Parathyroid adenoma (tissue), 2 donors: ENCODE measurements at regions not wholly inside any gene's neighbourhood (a gene's known extent, or its start where the extent isn't known, plus 50 kb on each side); places are given as distances from the start of the nearest gene placed in this dataset.

Experiments
- H2AFZ ChIP-seq: fragments of 300-600 bp; sonication (generic); one replicate; pipeline ENCODE4 v1.7.0; 2017; ENCODE audit warnings: antibody characterized with exemption, mild to moderate bottlenecking
- H3K27ac ChIP-seq: fragments of 300-600 bp; sonication (generic); one replicate; pipeline ENCODE4 v1.7.0; 2017
- H3K27me3 ChIP-seq: fragments of 300-600 bp; sonication (generic); one replicate; pipeline ENCODE4 v1.7.0; 2017; ENCODE audit warnings: low read length; ENCODE audit not compliant: control insufficient read depth, insufficient read depth
- H3K36me3 ChIP-seq: fragments of 300-600 bp; sonication (generic); one replicate; pipeline ENCODE4 v1.7.0; 2017; ENCODE audit warnings: low read length; ENCODE audit not compliant: control insufficient read depth, insufficient read depth
- H3K4me1 ChIP-seq: fragments of 300-600 bp; sonication (generic); one replicate; pipeline ENCODE4 v1.7.0; 2017; ENCODE audit warnings: control low read depth
- H3K4me2 ChIP-seq: fragments of 300-600 bp; sonication (generic); one replicate; pipeline ENCODE4 v1.7.0; 2017; ENCODE audit warnings: low read length
- H3K4me3 ChIP-seq: fragments of 300-600 bp; sonication (generic); one replicate; pipeline ENCODE4 v1.7.0; 2017; ENCODE audit warnings: low read depth, low read length
- H3K79me2 ChIP-seq: fragments of 300-600 bp; sonication (generic); one replicate; pipeline ENCODE4 v1.7.0; 2017; ENCODE audit warnings: control low read depth
- H3K9ac ChIP-seq: fragments of 300-600 bp; sonication (generic); one replicate; pipeline ENCODE4 v1.7.0; 2017; ENCODE audit warnings: mild to moderate bottlenecking
- H3K9me3 ChIP-seq: fragments of 300-600 bp; sonication (generic); one replicate; pipeline ENCODE4 v1.7.0; 2017; ENCODE audit warnings: low read length; ENCODE audit not compliant: control insufficient read depth
- TF ChIP-seq, protein P1 (sequence below): fragments of 300-600 bp; sonication (generic); IDR thresholded peaks from one replicate; pipeline ENCODE4 v1.7.0; 2017; ENCODE audit warnings: antibody characterized with exemption, mild to moderate bottlenecking
- donor health status: primary hyperparathyroidism.

DNA sequence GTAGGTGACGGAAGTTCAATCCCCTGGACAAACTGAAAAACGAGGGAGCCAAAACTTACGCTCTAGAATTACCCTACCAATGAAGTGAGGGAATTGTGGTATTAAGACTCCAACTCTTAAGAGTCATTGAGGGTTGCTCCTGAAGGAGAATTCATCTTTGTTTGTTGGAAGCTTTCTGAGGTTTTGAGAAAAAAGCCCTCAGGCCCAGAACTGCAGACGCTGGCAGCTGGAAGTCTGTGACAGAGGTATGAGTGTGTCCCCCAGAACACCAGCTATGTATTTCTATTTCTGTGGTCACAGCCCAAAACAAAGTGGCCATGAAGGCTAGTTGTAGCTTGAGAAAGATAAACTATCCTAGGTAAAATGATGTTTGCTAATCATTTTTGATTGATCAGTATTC lies 438.8 kb upstream of the B3GALT2 start:
- Histone ChIP-seq H3K27me3 (no peaks in the 10 kb centered on the region), H3K4me1 (no peaks in the 10 kb centered on the region), H3K79me2 (no peaks in the 10 kb centered on the region), H3K4me2 (no peak overlapping the region), H3K36me3 (no peaks in the 10 kb centered on the region), H3K4me3 (no peak overlapping the region), H3K9ac (no peak overlapping the region), H3K27ac (no peak overlapping the region), H2AFZ (no peak overlapping the region), H3K9me3 (no peaks in the 10 kb centered on the region)
- TF ChIP-seq, protein P1, sequence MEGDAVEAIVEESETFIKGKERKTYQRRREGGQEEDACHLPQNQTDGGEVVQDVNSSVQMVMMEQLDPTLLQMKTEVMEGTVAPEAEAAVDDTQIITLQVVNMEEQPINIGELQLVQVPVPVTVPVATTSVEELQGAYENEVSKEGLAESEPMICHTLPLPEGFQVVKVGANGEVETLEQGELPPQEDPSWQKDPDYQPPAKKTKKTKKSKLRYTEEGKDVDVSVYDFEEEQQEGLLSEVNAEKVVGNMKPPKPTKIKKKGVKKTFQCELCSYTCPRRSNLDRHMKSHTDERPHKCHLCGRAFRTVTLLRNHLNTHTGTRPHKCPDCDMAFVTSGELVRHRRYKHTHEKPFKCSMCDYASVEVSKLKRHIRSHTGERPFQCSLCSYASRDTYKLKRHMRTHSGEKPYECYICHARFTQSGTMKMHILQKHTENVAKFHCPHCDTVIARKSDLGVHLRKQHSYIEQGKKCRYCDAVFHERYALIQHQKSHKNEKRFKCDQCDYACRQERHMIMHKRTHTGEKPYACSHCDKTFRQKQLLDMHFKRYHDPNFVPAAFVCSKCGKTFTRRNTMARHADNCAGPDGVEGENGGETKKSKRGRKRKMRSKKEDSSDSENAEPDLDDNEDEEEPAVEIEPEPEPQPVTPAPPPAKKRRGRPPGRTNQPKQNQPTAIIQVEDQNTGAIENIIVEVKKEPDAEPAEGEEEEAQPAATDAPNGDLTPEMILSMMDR = no peak

DNA sequence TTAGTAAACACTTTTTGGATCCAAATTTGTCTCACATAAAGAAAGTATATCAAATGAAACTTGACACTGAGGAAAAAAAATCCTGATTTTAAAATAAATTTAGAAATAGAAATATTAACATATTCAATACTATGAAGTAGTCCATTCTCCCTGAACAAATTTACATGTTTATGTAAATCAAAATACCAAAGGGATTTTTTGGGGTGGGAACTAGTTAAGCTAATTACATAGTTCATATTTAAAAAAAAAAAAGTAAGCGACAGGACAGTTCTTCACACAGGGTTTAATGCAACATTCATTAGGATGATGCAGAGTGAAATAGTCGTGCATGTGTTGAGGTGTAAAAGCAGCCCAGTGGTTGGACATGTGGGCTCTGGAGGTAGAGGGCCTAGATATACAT lies 433.5 kb upstream of the B3GALT2 start:
- H3K79me2 ChIP-seq = no peaks in the 10 kb centered on the region
- H3K9ac ChIP-seq = no peak overlapping the region
- H3K27me3 ChIP-seq = no peaks in the 10 kb centered on the region
- H3K9me3 ChIP-seq = no peaks in the 10 kb centered on the region
- no peak overlapping the region for H3K4me3 ChIP-seq
- no peaks in the 10 kb centered on the region for H3K36me3 ChIP-seq
- no peak overlapping the region for H3K27ac ChIP-seq
- no peak overlapping the region for H3K4me2 ChIP-seq
- TF ChIP-seq, protein P1 = no peak
- H3K4me1 ChIP-seq = no peaks in the 10 kb centered on the region
- no peak overlapping the region for H2AFZ ChIP-seq

DNA sequence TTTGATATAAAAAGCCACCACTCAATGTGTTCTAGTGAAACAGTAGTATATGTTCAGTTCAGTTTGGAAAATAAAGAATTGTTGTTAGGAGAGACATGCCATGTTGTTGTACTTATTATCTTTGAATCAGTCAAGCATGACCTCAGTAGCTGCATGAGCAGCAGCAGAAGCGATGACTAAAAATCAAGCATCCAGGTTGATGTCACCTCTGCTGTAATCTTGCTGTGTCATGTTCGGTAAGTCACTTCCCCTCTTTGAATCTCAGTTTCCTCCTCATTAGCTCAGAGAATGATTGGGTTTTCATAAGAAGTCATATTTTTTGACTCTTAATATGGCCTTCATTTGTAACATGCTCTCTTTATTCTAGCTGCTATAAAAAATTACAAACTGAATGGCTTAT lies 428.4 kb upstream of the B3GALT2 start:
- no peak overlapping the region for H3K4me2 ChIP-seq
- H3K9me3 ChIP-seq = no peaks in the 10 kb centered on the region
- no peaks in the 10 kb centered on the region for H3K79me2 ChIP-seq
- H3K4me1 ChIP-seq = no peaks in the 10 kb centered on the region
- no peak overlapping the region for H3K4me3 ChIP-seq
- no peak overlapping the region for H2AFZ ChIP-seq
- no peaks in the 10 kb centered on the region for H3K27me3 ChIP-seq
- H3K27ac ChIP-seq = no peak overlapping the region
- TF ChIP-seq, protein P1 = no peak
- no peaks in the 10 kb centered on the region for H3K36me3 ChIP-seq
- H3K9ac ChIP-seq = no peak overlapping the region

DNA sequence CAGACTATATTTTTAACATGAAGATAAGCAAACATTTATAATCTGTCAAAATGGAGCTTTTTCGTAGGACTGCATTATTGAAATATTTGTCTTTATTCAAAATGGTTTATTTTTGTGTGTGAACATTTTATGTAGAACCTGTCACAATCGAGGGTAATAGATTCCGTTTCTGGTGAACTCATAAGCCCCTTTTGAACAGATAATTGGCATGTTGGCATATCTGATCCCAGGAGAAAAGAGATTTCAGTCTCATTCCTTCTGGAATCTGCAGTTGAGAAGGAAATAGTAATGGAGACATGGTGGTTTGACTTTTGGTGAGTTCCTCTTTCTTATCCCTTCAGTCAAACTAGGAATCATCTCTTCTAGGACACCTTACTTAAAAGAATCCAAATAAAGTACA lies 427.9 kb upstream of the B3GALT2 start:
- Histone ChIP-seq H3K9me3 (no peaks in the 10 kb centered on the region), H3K36me3 (no peaks in the 10 kb centered on the region), H3K4me1 (no peaks in the 10 kb centered on the region)

DNA sequence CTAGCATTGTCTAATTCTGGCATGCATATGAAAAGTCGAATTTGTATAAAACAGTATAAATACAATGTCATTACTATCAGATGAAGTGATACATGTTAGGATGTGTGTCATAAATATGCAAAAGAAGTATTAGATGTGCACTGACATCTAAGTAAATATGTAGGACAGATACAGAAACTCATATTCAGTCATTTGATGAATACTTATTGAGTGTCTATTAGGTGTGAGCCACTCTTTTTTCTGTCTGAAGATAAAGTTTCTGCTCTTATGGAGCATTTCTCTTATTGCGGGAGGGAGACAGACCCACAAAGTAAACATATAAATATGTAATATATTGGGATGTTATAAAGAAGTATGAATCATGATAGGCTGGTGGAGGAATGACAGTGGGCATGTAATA lies 426.6 kb upstream of the B3GALT2 start:
- no peak overlapping the region for H2AFZ ChIP-seq
- H3K36me3 ChIP-seq = no peaks in the 10 kb centered on the region
- H3K4me3 ChIP-seq = no peak overlapping the region
- H3K27me3 ChIP-seq = no peaks in the 10 kb centered on the region
- TF ChIP-seq, protein P1 = no peak
- H3K4me2 ChIP-seq = no peak overlapping the region
- no peaks in the 10 kb centered on the region for H3K79me2 ChIP-seq
- no peak overlapping the region for H3K27ac ChIP-seq
- no peaks in the 10 kb centered on the region for H3K9me3 ChIP-seq
- H3K9ac ChIP-seq = no peak overlapping the region
- no peaks in the 10 kb centered on the region for H3K4me1 ChIP-seq

More for the DNA sequence above, 427.9 kb upstream of the B3GALT2 start:
- H2AFZ ChIP-seq = no peak overlapping the region
- no peak overlapping the region for H3K27ac ChIP-seq
- no peak overlapping the region for H3K4me3 ChIP-seq
- no peak overlapping the region for H3K4me2 ChIP-seq
- no peaks in the 10 kb centered on the region for H3K79me2 ChIP-seq
- no peak overlapping the region for H3K9ac ChIP-seq
- TF ChIP-seq, protein P1 = no peak
- no peaks in the 10 kb centered on the region for H3K27me3 ChIP-seq
